ENCODE measurements at regions not wholly inside any gene's neighbourhood (a gene's known extent, or its start where the extent isn't known, plus 50 kb on each side); places are given as distances from the start of the nearest gene placed in this dataset.

GRCh38 chr5:113984928-113985327 lies 376.9 kb upstream of the KCNN2 start (continued):
- TF ChIP-seq POU6F1 (CRISPR knock-in tag; IDR thresholded peaks at IDR 0.05; ENCODE audit: borderline replicate concordance, low read depth) = no peak

- TF ChIP-seq TCF4 (CRISPR knock-in tag; IDR thresholded peaks at IDR 0.05; ENCODE audit: borderline replicate concordance) = no peak
- no peak for TF ChIP-seq OSR1 (CRISPR knock-in tag; IDR thresholded peaks at IDR 0.05)
- TF ChIP-seq SNAI2 (CRISPR knock-in tag; IDR thresholded peaks at IDR 0.05) = no peak
- no peak for TF ChIP-seq ZNF8 (CRISPR knock-in tag; IDR thresholded peaks at IDR 0.05)
- ATAC-seq = no peak
Observed at GRCh38 chr5:113985505-113985904, 376.4 kb upstream of the KCNN2 start.

GRCh38 chr5:113989278-113989912 lies 372.5 kb upstream of the KCNN2 start:
- no peak for TF ChIP-seq TCF4 (CRISPR knock-in tag; IDR thresholded peaks at IDR 0.05; ENCODE audit: borderline replicate concordance)
- ATAC-seq = peak; percentile 87

- ATAC-seq = peak; percentile 65
- TF ChIP-seq CREB5 (CRISPR knock-in tag; IDR thresholded peaks at IDR 0.05; ENCODE audit: low read depth) (no peak), ISL1 (CRISPR knock-in tag; IDR thresholded peaks at IDR 0.05) (no peak), SNAI2 (CRISPR knock-in tag; IDR thresholded peaks at IDR 0.05) (no peak)
Observed at GRCh38 chr5:113989913-113990305, 372.0 kb upstream of the KCNN2 start.

- no peak for ATAC-seq
- TF ChIP-seq ZNF8 (CRISPR knock-in tag; IDR thresholded peaks at IDR 0.05) (no peak), POU6F1 (CRISPR knock-in tag; IDR thresholded peaks at IDR 0.05; ENCODE audit: borderline replicate concordance, low read depth) (no peak), ZC3H10 (CRISPR knock-in tag; IDR thresholded peaks at IDR 0.05) (no peak), TSHZ2 (CRISPR knock-in tag; IDR thresholded peaks at IDR 0.05) (no peak), ZNF70 (CRISPR knock-in tag; IDR thresholded peaks at IDR 0.05) (no peak), ISL1 (CRISPR knock-in tag; IDR thresholded peaks at IDR 0.05) (no peak), TCF4 (CRISPR knock-in tag; IDR thresholded peaks at IDR 0.05; ENCODE audit: borderline replicate concordance) (no peak), TOX (CRISPR knock-in tag; IDR thresholded peaks at IDR 0.05; ENCODE audit: borderline replicate concordance) (no peak), RARB (CRISPR knock-in tag; IDR thresholded peaks at IDR 0.05) (no peak), SNAI2 (CRISPR knock-in tag; IDR thresholded peaks at IDR 0.05) (no peak), PPARA (CRISPR knock-in tag; IDR thresholded peaks at IDR 0.05; ENCODE audit: borderline replicate concordance) (no peak), ZNF565 (CRISPR knock-in tag; conservative IDR thresholded peaks at IDR 0.05; ENCODE audit: low read depth) (no peak), CSRNP3 (CRISPR knock-in tag; IDR thresholded peaks at IDR 0.05) (no peak), CSDC2 (CRISPR knock-in tag; IDR thresholded peaks at IDR 0.05) (no peak), GLIS3 (CRISPR knock-in tag; IDR thresholded peaks at IDR 0.05) (no peak)
Observed at GRCh38 chr5:114001076-114001475, 360.8 kb upstream of the KCNN2 start.

Measured in SK-N-SH treated with all-trans-retinoic acid at 6 μM for 48 hours (cell line).